Upper lobe of left lung (tissue), 6 donors: ENCODE measurements at regions not wholly inside any gene's neighbourhood (a gene's known extent, or its start where the extent isn't known, plus 50 kb on each side); places are given as distances from the start of the nearest gene placed in this dataset.
A peak's percentile ranks its signal among the peaks of the same experiment; 100 is the strongest.
"Not testable (repeated sequence)": the region's sequence is repeated elsewhere in the genome, so short reads cannot be mapped to it uniquely, and the experiment has no call there.

Experiments
- ATAC-seq, 2 donors: fragments of 200-7000 bp; cut with Tn5 transposase; one replicate each; pipeline ENCODE4 v1.9.1; 2022; ENCODE audit warnings: mild to moderate bottlenecking in 2 of 2, moderate library complexity in 2 of 2; ENCODE audit not compliant: low FRiP score in 2 of 2
- DNase-seq, 2 donors: peaks; one replicate each; pipeline ENCODE4 v3.0.0-alpha.2; 2019 to 2020
- H3K27ac ChIP-seq, 4 donors: fragments of 200-600 bp; sonication (generic); one replicate each; pipeline ENCODE4 v1.5.1; 2016 to 2019
- H3K27me3 ChIP-seq, 4 donors: fragments of 200-600 bp; sonication (generic); one replicate each; pipeline ENCODE4 v1.5.1; 2017 to 2019
- H3K36me3 ChIP-seq, 4 donors: fragments of 200-600 bp; sonication (generic); one replicate each; pipeline ENCODE4 v1.5.1; 2016 to 2019
- H3K4me1 ChIP-seq, 4 donors: fragments of 200-600 bp; sonication (generic); one replicate each; pipeline ENCODE4 v1.5.1; 2018 to 2019
- H3K4me3 ChIP-seq, 4 donors: fragments of 200-600 bp; sonication (generic); one replicate each; pipeline ENCODE4 v1.5.1; 2017 to 2019; ENCODE audit warnings: mild to moderate bottlenecking in 2 of 4, moderate library complexity in 1 of 4
- H3K9me3 ChIP-seq, 4 donors: fragments of 200-600 bp; sonication (generic); one replicate each; pipeline ENCODE4 v1.5.1; 2018 to 2019
- CTCF ChIP-seq, 6 experiments: fragments of 450-650 bp in 4 of 6; fragments of 200-600 bp in 2 of 6; sonication (generic) in 2 of 6; IDR thresholded peaks; one replicate each; pipeline ENCODE4 v1.5.1; 2016 to 2019; ENCODE audit warnings: antibody characterized with exemption in 6 of 6
- EP300 ChIP-seq, 4 donors: sonication (generic); formaldehyde crosslinking; IDR thresholded peaks; one replicate each; pipeline ENCODE4 v1.5.1; 2017; ENCODE audit warnings: antibody characterized with exemption in 4 of 4, control low read depth in 2 of 4
- POLR2A ChIP-seq, 4 donors: fragments of 450-650 bp; IDR thresholded peaks; one replicate each; pipeline ENCODE4 v1.5.1; 2016 to 2017; ENCODE audit warnings: antibody characterized with exemption in 4 of 4, mild to moderate bottlenecking in 2 of 4
- POLR2AphosphoS5 ChIP-seq, 2 donors: sonication (generic); formaldehyde crosslinking; IDR thresholded peaks; one replicate each; pipeline ENCODE4 v1.5.1; 2017; ENCODE audit warnings: antibody characterized with exemption in 2 of 2
- WGBS, 2 donors: methylation state at CpG; one replicate each; pipeline ENCODE4 v1.1.5; 2017 to 2018; 5-methylcytosine and 5-hydroxymethylcytosine counted together
- donor health status: DM: no; HTN: no; CAD: no; lungs with moderate emphysema.
- donor health status: DM: no; HTN: yes; CAD: no; lungs with severe emphysema.

DNA sequence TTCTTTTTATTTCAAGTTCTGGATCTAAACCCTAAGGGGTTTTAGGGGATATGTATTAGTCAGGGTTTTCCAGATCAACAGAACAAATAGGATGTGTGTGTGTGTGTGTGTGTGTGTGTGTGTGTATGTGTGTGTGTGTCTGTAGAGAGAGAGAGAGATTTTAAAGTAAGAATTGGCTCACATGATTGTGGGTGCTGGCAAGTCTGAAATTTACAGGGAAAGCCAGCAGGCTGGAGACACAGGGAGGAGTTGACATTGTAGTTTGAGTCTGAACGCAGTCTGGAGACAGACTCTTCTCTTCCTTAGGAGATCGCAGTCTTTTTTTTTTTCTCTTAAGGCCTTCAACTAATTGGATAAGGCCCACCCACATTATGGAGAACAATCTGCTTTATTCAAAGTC is 428.8 kb upstream of the TBL1XR1 start:
- no peak overlapping the region for H3K27ac ChIP-seq
- no peak for ATAC-seq
- no peaks in the 10 kb centered on the region for H3K9me3 ChIP-seq
- TF ChIP-seq EP300 (IDR thresholded peaks at IDR 0.05) (no peak), CTCF (IDR thresholded peaks at IDR 0.05) (no peak), POLR2AphosphoS5 (IDR thresholded peaks at IDR 0.05) (no peak), POLR2A (IDR thresholded peaks at IDR 0.05) (no peak)
- H3K27me3 ChIP-seq, result no peaks in the 10 kb centered on the region
- H3K36me3 ChIP-seq, result no peaks in the 10 kb centered on the region
- WGBS, 2 donors, result 80 to 89% methylated on average over 2 of the region's 2 CpGs
- DNase-seq, result no peak
- H3K4me3 ChIP-seq, result no peak overlapping the region
- peaks cover 0 to 11% (median 4%) of the 10 kb centered on the region in 4 donors for H3K4me1 ChIP-seq

DNA sequence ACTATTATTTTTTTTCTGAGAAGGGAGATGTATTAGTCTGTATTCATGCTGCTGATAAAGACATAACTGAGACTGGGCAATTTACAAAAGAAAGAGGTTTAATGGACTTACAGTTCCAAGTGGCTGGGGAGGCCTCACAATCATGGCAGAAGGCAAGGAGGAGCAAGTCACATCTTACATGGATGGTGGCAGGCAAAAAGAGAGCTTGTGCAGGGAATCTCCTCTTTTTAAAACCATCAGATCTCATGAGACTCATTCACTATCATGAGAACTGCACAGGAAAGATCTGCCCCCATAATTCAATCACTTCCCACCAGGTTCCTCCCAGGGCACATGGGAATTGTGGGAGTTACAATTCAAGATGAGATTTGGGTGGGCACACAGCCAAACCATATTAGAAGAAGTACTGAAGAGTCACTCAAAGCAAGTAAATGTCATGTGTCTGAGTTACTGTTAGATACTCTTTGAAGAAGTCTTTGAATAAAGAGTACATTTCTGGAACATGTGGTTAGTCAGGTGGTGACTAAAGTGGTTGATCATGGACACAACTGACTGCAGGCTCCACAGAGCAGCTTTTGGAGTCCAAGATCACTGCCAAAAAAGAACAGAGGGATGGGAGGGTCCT is 430.9 kb upstream of the TBL1XR1 start:
- H3K27me3 ChIP-seq, ATAC-seq, H3K27ac ChIP-seq, H3K36me3 ChIP-seq, H3K4me3 ChIP-seq, DNase-seq, H3K9me3 ChIP-seq, H3K4me1 ChIP-seq: not testable (repeated sequence)

DNA sequence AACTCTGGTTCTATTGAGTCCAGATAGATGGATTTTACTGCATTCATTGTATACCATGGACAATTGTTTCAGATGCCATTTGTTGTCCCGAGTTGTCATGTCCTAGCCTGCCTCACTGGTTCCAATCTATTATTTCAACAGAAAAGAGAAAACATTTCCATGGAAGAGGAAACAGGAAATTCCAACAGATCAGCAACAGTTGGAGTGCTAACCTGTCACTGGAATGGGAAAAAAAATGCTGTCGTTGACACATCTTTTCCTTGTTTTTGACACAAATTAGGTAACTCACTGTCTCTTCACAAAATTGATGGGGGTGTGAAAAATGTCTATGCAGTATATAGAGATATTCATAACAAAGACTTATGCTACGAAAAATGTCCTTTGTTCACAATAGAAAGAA is 432.0 kb upstream of the TBL1XR1 start:
- Histone ChIP-seq H3K9me3 (no peaks in the 10 kb centered on the region), H3K27ac (no peak overlapping the region), H3K36me3 (no peaks in the 10 kb centered on the region), H3K4me1 (peaks cover 0 to 2% (median 0%) of the 10 kb centered on the region in 4 donors), H3K4me3 (no peak overlapping the region), H3K27me3 (no peaks in the 10 kb centered on the region)
- 63 to 64% methylated on average over 3 of the region's 3 CpGs for WGBS, 2 donors
- DNase-seq, result no peak
- ATAC-seq, result no peak
- TF ChIP-seq CTCF (IDR thresholded peaks at IDR 0.05) (no peak), EP300 (IDR thresholded peaks at IDR 0.05) (no peak), POLR2A (IDR thresholded peaks at IDR 0.05) (no peak), POLR2AphosphoS5 (IDR thresholded peaks at IDR 0.05) (no peak)

DNA sequence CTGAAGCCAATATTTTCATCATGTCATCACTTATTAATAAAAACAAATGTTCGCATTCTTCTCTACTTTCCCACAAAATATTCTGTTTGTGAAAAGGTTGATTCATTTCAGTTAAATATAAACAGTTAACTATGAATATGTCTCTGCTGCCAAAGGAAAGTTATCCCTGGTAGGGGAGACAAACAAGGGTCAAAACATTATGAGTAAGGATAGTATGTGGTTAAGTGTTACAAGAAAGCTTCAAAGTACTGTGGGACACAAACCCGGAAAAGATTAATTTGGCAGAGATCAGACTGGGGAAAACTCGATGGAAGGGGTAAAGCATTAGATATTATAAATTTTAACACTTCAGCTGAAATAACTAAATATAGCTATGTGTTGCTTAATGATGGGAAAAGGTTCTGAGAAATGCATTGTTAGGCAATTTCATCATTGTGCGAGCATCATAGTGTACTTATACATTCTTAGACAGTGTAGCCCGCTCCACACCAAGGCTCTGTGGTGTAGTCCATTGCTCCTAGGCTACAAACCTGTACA is 436.5 kb upstream of the TBL1XR1 start:
- no peak for DNase-seq
- peak in 1 of 2 donors; percentile 35 for ATAC-seq
- TF ChIP-seq POLR2AphosphoS5 (IDR thresholded peaks at IDR 0.05) (no peak), POLR2A (IDR thresholded peaks at IDR 0.05) (no peak), CTCF (IDR thresholded peaks at IDR 0.05) (no peak), EP300 (IDR thresholded peaks at IDR 0.05) (no peak)
- H3K27ac ChIP-seq, result no peak overlapping the region
- no peaks in the 10 kb centered on the region for H3K4me1 ChIP-seq
- no peaks in the 10 kb centered on the region for H3K36me3 ChIP-seq
- no peak overlapping the region for H3K4me3 ChIP-seq
- 76 to 78% methylated on average over 5 of the region's 5 CpGs for WGBS, 2 donors
- H3K27me3 ChIP-seq, result no peaks in the 10 kb centered on the region
- no peaks in the 10 kb centered on the region for H3K9me3 ChIP-seq

GRCh38 chr3:177635601-177636106 is 438.4 kb upstream of the TBL1XR1 start:
- H3K4me3 ChIP-seq, ATAC-seq, H3K27ac ChIP-seq, H3K9me3 ChIP-seq, H3K4me1 ChIP-seq, DNase-seq, H3K27me3 ChIP-seq, H3K36me3 ChIP-seq: not testable (repeated sequence)
- WGBS, 2 donors, result 96 to 97% methylated on average over 3 of the region's 3 CpGs
